ENCODE measurements at regions not wholly inside any gene's neighbourhood (a gene's known extent, or its start where the extent isn't known, plus 50 kb on each side); places are given as distances from the start of the nearest gene placed in this dataset.

DNA sequence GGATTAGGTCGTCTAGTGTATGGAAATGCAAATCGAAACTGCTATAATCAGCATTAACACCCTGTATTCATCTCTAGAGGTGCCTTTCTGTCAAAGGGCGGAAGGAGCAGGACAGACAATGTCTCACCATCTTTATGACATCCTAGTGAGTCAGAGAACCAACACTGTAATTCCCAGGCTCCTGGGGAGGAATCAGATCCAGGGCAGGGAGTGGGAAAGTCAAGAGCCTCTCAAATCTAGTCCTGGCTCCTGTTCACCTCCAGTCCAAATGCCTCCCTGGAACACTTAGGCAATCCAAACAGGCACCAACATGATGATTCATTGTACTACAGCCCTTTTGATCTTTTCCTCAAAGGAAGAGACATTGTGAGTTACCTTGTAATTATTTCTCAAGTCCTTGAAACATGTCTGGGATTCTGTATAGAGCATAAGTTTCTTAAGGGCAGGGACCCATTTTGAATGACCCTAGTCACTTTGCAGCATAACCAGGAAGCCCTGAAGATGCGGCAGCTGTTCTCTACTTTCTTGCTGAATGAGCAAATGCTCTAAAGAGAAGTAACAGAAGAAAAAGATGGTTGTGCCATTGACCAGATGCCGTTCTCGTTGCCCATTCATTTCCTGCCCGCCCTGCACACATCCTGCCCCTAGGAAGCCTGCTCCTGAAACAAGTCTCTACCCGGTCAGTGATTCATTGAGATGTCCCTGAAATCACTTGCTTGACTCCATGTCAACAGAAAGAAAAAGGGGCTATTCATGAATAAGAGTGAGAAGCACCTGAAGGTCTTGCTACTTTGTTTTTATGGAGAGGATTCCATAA is 112.8 kb upstream of the JARID2 start:
- no peak for TF ChIP-seq EZH2 (IDR thresholded peaks at IDR 0.05; ENCODE audit: low read length, missing control alignments)
- TF ChIP-seq, protein P1, sequence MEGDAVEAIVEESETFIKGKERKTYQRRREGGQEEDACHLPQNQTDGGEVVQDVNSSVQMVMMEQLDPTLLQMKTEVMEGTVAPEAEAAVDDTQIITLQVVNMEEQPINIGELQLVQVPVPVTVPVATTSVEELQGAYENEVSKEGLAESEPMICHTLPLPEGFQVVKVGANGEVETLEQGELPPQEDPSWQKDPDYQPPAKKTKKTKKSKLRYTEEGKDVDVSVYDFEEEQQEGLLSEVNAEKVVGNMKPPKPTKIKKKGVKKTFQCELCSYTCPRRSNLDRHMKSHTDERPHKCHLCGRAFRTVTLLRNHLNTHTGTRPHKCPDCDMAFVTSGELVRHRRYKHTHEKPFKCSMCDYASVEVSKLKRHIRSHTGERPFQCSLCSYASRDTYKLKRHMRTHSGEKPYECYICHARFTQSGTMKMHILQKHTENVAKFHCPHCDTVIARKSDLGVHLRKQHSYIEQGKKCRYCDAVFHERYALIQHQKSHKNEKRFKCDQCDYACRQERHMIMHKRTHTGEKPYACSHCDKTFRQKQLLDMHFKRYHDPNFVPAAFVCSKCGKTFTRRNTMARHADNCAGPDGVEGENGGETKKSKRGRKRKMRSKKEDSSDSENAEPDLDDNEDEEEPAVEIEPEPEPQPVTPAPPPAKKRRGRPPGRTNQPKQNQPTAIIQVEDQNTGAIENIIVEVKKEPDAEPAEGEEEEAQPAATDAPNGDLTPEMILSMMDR (conservative IDR thresholded peaks at IDR 0.05 in 1 of 2, IDR thresholded peaks at IDR 0.05 in 1 of 2; ENCODE audit: low read depth in 1 of 2, low read length in 2 of 2) = no peak
